ENCODE measurements at regions not wholly inside any gene's neighbourhood (a gene's known extent, or its start where the extent isn't known, plus 50 kb on each side); places are given as distances from the start of the nearest gene placed in this dataset.

- Histone ChIP-seq H3K4me3 (ENCODE audit: low read length) (no peak overlapping the region), H3K9me3 (ENCODE audit: low read length) (no peaks in the 10 kb centered on the region), H4K20me1 (ENCODE audit: low read length) (no peaks in the 10 kb centered on the region), H3K9ac (ENCODE audit: low read length) (no peak overlapping the region), H3K4me2 (ENCODE audit: low read length) (no peak overlapping the region), H2AFZ (ENCODE audit: low read length) (no peak overlapping the region), H3K27ac (ENCODE audit: low read length) (no peak overlapping the region), H3K27me3 (ENCODE audit: low read length) (no peaks in the 10 kb centered on the region), H3K4me1 (ENCODE audit: insufficient read depth, low read length) (no peaks in the 10 kb centered on the region), H3K79me2 (ENCODE audit: low read length) (no peaks in the 10 kb centered on the region), H3F3A (ENCODE audit: low read length, unreplicated experiment) (no peaks in the 10 kb centered on the region), H3K9me2 (replicated peaks; ENCODE audit: low read length) (no peaks in the 10 kb centered on the region), H3K36me3 (ENCODE audit: low read depth, low read length) (no peaks in the 10 kb centered on the region)
- POLR2A ChIA-PET (ENCODE audit: unreplicated experiment) = no interaction called here
- ATAC-seq (no peak), DNase-seq (no peak)
- intact Hi-C loops (cut with micrococcal nuclease) = no loop called here
- TF ChIP-seq EZH2phosphoT487 (IDR thresholded peaks at IDR 0.05; ENCODE audit: borderline replicate concordance, low read length) (no peak), CTCF (conservative IDR thresholded peaks at IDR 0.05; ENCODE audit: low read depth, low read length) (no peak), EZH2 (IDR thresholded peaks at IDR 0.05; ENCODE audit: low read length, unreplicated experiment) (no peak)
- CTCF ChIA-PET = no interaction called here
- no TSS peak for BruUV-seq (replicated peaks)
These were observed 264.2 kb downstream of the MRTFB start for GRCh38 chr16:14335297-14335696.

GRCh38 chr16:14334366-14335080 lies 263.4 kb downstream of the MRTFB start:
- Histone ChIP-seq H3K9me3 (ENCODE audit: low read length) (no peaks in the 10 kb centered on the region), H3K36me3 (ENCODE audit: low read depth, low read length) (no peaks in the 10 kb centered on the region), H3K4me3 (ENCODE audit: low read length) (no peak overlapping the region), H3K4me2 (ENCODE audit: low read length) (no peak overlapping the region), H3K27ac (ENCODE audit: low read length) (no peak overlapping the region), H2AFZ (ENCODE audit: low read length) (no peak overlapping the region), H3K9ac (ENCODE audit: low read length) (no peak overlapping the region), H3K27me3 (ENCODE audit: low read length) (no peaks in the 10 kb centered on the region), H3K79me2 (ENCODE audit: low read length) (no peaks in the 10 kb centered on the region), H4K20me1 (ENCODE audit: low read length) (no peaks in the 10 kb centered on the region), H3F3A (ENCODE audit: low read length, unreplicated experiment) (no peaks in the 10 kb centered on the region), H3K9me2 (replicated peaks; ENCODE audit: low read length) (no peaks in the 10 kb centered on the region), H3K4me1 (ENCODE audit: insufficient read depth, low read length) (no peaks in the 10 kb centered on the region)
- DNase-seq (no peak), ATAC-seq (no peak)
- BruUV-seq (replicated peaks) = no TSS peak
- intact Hi-C loops (cut with micrococcal nuclease) = no loop called here
- TF ChIP-seq CTCF (conservative IDR thresholded peaks at IDR 0.05; ENCODE audit: low read depth, low read length) (no peak), EZH2phosphoT487 (IDR thresholded peaks at IDR 0.05; ENCODE audit: borderline replicate concordance, low read length) (no peak), EZH2 (IDR thresholded peaks at IDR 0.05; ENCODE audit: low read length, unreplicated experiment) (no peak)
- CTCF ChIA-PET = no interaction called here
- POLR2A ChIA-PET (ENCODE audit: unreplicated experiment) = no interaction called here

- no TSS peak for BruUV-seq (replicated peaks)
- ATAC-seq = no peak
- no peak overlapping the region for H2AFZ ChIP-seq (ENCODE audit: low read length)
- TF ChIP-seq EZH2 (IDR thresholded peaks at IDR 0.05; ENCODE audit: low read length, unreplicated experiment) (no peak), EZH2phosphoT487 (IDR thresholded peaks at IDR 0.05; ENCODE audit: borderline replicate concordance, low read length) (no peak), CTCF (conservative IDR thresholded peaks at IDR 0.05; ENCODE audit: low read depth, low read length) (no peak)
- intact Hi-C loops (cut with micrococcal nuclease) = no loop called here
- no peaks in the 10 kb centered on the region for H3K9me3 ChIP-seq (ENCODE audit: low read length)
- no peaks in the 10 kb centered on the region for H3F3A ChIP-seq (ENCODE audit: low read length, unreplicated experiment)
- ChIA-PET POLR2A (ENCODE audit: unreplicated experiment) (no interaction called here), CTCF (no interaction called here)
- no peak overlapping the region for H3K27ac ChIP-seq (ENCODE audit: low read length)
- no peak for DNase-seq
- no peaks in the 10 kb centered on the region for H3K36me3 ChIP-seq (ENCODE audit: low read depth, low read length)
- H3K9me2 ChIP-seq (replicated peaks; ENCODE audit: low read length) = no peaks in the 10 kb centered on the region
- H3K4me3 ChIP-seq (ENCODE audit: low read length) = no peak overlapping the region
- H3K79me2 ChIP-seq (ENCODE audit: low read length) = no peaks in the 10 kb centered on the region
- no peaks in the 10 kb centered on the region for H3K4me1 ChIP-seq (ENCODE audit: insufficient read depth, low read length)
- H4K20me1 ChIP-seq (ENCODE audit: low read length) = no peaks in the 10 kb centered on the region
- no peak overlapping the region for H3K4me2 ChIP-seq (ENCODE audit: low read length)
- no peaks in the 10 kb centered on the region for H3K27me3 ChIP-seq (ENCODE audit: low read length)
- no peak overlapping the region for H3K9ac ChIP-seq (ENCODE audit: low read length)
These were observed 262.2 kb downstream of the MRTFB start for GRCh38 chr16:14333361-14333760.

All from PC-3 (cell line).